HG02759 (cell line): ENCODE measurements at regions not wholly inside any gene's neighbourhood (a gene's known extent, or its start where the extent isn't known, plus 50 kb on each side); places are given as distances from the start of the nearest gene placed in this dataset.
"Not testable (repeated sequence)": the region's sequence is repeated elsewhere in the genome, so short reads cannot be mapped to it uniquely, and the experiment has no call there.

ENCODE experiments used
- ATAC-seq: cut with Tn5 transposase; IDR thresholded peaks from one replicate; pipeline ENCODE4 v1.9.1; 2021; ENCODE audit warnings: mild to moderate bottlenecking, moderate library complexity; ENCODE audit not compliant: unreplicated experiment

- ATAC-seq, result no peak
Observed at GRCh38 chr6:11486959-11487358, 50.6 kb upstream of the TMEM170B start.

- no peak for ATAC-seq
Observed at GRCh38 chr6:11486486-11486885, 51.1 kb upstream of the TMEM170B start.

GRCh38 chr6:11486051-11486450, 51.5 kb upstream of the TMEM170B start:
- ATAC-seq, result no peak

GRCh38 chr6:11485271-11485670, 52.3 kb upstream of the TMEM170B start:
- ATAC-seq, result no peak

- no peak for ATAC-seq
Observed at GRCh38 chr6:11484441-11484840, 53.1 kb upstream of the TMEM170B start.

- no peak for ATAC-seq
Observed at GRCh38 chr6:11482616-11483015, 54.9 kb upstream of the TMEM170B start.

GRCh38 chr6:11480541-11480940, 57.0 kb upstream of the TMEM170B start:
- no peak for ATAC-seq

- no peak for ATAC-seq
Observed at GRCh38 chr6:11479296-11479695, 58.3 kb upstream of the TMEM170B start.

- ATAC-seq, result no peak
Observed at GRCh38 chr6:11478586-11478985, 59.0 kb upstream of the TMEM170B start.

- ATAC-seq, result no peak
Observed at GRCh38 chr6:11475016-11475415, 62.5 kb upstream of the TMEM170B start.

- no peak for ATAC-seq
Observed at GRCh38 chr6:11473008-11473740, 64.4 kb upstream of the TMEM170B start.

- no peak for ATAC-seq
Observed at GRCh38 chr6:11471261-11471660, 66.3 kb upstream of the TMEM170B start.

GRCh38 chr6:11469684-11470083, 67.9 kb upstream of the TMEM170B start:
- no peak for ATAC-seq

GRCh38 chr6:11468271-11468670, 69.3 kb upstream of the TMEM170B start:
- ATAC-seq, result not testable (repeated sequence)

- no peak for ATAC-seq
Observed at GRCh38 chr6:11467364-11467763, 70.2 kb upstream of the TMEM170B start.

GRCh38 chr6:11463398-11463780, 74.2 kb upstream of the TMEM170B start:
- ATAC-seq, result no peak

- no peak for ATAC-seq
Observed at GRCh38 chr6:11462742-11463397, 74.7 kb upstream of the TMEM170B start.

GRCh38 chr6:11460837-11461661, 76.5 kb upstream of the TMEM170B start:
- peak; percentile 69 for ATAC-seq

- peak; percentile 34 for ATAC-seq
Observed at GRCh38 chr6:11460001-11460668, 77.4 kb upstream of the TMEM170B start.

GRCh38 chr6:11459079-11459610, 78.4 kb upstream of the TMEM170B start:
- peak; percentile 69 for ATAC-seq

GRCh38 chr6:11458509-11458908, 79.0 kb upstream of the TMEM170B start:
- ATAC-seq, result no peak
